H54 (cell line): ENCODE measurements at regions not wholly inside any gene's neighbourhood (a gene's known extent, or its start where the extent isn't known, plus 50 kb on each side); places are given as distances from the start of the nearest gene placed in this dataset.
"Not testable (repeated sequence)": the region's sequence is repeated elsewhere in the genome, so short reads cannot be mapped to it uniquely, and the experiment has no call there.

Experiments
- DNase-seq: peaks from one replicate; pipeline ENCODE4 v3.0.0; 2011; ENCODE audit warnings: low spot score, mixed read lengths; ENCODE audit not compliant: insufficient read length
- FAIRE-seq: peaks from 3 replicates; lab custom pipeline; 2011; peaks lifted over from hg19 to GRCh38; lab: Jason Lieb, UNC
- POLR2A ChIP-seq: IDR thresholded peaks from 2 replicates; pipeline ENCODE4 v1.6.1; 2011; ENCODE audit warnings: low read depth, mild to moderate bottlenecking, low read length

DNA sequence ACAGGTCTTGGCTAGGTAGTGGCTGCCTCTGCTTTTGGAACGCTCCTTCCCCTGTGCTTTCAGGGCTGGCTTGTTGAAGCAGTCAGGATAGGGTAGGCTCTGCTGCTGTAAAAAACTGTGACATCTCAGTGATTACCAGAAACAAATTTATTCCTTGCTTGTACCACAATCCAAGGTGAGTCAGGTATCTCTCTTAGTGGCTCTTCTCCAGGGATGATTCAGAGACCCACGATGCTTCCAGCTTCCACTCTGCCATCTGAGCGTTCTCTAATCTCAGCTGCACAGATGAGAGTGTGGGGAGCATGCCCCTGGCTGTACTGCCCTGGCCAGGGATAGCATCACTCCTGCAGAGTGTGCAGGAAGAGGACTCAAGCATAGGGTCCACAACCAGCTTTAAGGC lies 174.9 kb downstream of the VAPA start:
- DNase-seq (no peak), FAIRE-seq (no peak)
- no peak for TF ChIP-seq POLR2A

DNA sequence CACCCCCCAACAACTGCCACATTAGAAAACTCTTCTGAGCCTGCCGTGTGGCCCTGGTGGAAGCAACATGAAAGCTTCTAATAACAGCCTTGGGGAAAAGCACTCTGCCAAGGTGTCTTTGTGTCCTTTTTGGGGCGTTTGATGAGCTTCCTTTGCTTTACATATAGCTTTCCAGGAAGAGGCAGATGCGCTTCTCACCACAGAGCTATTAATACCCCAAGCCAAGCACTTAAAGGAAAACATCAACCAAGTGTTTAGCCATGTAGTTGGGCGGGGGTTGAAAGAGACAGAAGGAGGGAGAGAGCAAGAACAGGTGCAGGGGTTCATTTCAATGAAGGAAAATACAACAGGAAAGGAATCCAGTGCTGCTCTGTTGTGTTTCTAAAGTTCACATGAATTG lies 176.1 kb downstream of the VAPA start:
- FAIRE-seq: no peak
- no peak for TF ChIP-seq POLR2A
- no peak for DNase-seq

DNA sequence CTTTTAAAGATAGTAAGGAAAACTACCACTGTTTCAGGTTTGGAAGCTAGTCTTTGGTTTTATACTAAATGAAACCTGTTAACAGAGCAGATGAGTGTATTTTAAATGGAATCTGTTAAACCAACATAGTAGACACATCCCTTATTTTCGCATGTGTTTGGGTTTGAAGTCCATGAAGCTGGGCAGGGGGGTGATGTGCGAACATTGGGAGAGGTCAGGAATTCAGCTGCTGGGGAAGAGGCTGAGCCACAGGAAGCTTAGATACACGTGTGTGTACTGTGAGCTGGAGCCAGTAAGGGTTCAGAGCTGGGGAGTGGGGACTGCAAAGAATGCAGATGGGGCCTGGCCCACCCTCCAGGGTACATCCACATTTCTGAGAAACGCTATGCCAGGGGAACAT lies 176.9 kb downstream of the VAPA start:
- no peak for FAIRE-seq
- DNase-seq: no peak
- no peak for TF ChIP-seq POLR2A

DNA sequence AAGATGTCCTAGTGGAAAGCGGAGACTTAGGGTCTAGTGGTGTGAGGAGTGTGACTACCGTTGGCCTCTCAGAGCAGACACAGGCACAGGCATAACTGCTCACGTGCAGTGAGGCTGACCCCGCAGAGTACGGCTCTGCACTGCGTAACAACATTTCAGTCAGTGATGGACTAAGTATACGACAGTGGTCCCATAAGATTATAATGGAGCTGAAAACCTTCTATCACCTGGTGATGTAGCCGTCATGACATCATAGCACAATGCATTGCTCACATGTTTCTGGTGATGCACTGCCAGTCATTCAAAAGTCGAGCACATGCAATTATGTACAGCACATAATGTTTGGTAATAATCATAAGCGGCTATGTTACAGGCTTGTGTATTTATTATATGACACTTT lies 179.6 kb downstream of the VAPA start:
- no peak for TF ChIP-seq POLR2A
- FAIRE-seq (no peak), DNase-seq (no peak)

DNA sequence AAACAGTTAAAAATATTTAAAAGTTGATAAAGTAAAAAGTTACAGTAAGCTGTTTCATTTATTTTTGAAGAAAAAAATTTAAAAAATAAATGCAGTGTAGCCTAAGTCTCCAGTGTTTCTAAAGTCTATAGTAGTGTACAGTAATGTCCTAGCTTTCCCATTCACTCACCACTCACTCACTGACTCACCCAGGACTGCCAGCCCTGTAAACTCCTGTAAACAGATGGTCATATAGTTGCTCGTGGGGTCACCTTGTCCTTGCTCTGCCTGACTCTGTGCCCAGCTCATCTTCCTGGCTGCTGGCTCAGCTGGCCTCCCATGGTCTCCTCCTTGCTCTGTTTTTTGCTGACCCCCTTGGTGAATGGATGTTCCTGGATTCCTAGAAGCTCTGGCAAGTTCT lies 180.3 kb downstream of the VAPA start:
- DNase-seq (no peak), FAIRE-seq (no peak)
- TF ChIP-seq POLR2A: no peak

DNA sequence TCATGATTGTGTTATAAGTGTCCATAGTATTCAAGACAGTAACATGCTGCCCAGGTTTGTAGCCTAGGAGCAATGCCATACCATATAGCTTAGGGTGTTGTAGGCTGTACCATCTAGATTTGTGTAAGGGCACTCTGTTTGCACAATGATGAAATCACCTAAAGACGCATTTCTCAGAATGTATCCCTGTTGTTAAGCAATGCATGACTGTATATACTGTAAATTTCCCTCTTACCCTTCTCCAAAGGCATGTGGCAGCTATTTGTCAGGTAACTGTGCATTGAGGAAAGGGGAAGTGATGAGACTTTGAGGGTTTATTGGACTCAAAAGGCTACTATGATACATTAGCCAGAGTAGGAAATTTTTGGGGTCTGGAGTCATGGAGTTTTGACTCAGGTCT lies 180.8 kb downstream of the VAPA start:
- DNase-seq: no peak
- FAIRE-seq: no peak
- no peak for TF ChIP-seq POLR2A

DNA sequence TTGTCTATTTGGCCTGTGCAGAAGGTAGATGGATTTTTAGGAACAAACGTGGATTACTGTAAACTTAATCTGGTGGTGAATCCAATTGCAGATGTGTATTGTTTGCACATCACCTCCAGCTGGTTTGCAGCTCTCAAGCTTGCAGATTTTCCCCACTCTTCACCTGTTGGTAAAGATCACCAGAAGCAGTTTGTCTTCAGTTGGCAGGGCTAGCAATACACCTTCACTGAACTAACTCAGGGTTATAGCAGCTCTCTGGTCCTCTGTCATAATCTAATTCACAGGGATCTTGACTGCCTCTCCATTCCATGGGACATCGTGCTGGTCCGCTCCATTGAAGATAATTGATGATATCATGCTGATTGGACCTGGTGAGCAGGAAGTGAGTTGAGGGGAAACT lies 181.5 kb downstream of the VAPA start:
- TF ChIP-seq POLR2A: no peak
- DNase-seq: no peak
- FAIRE-seq: no peak

DNA sequence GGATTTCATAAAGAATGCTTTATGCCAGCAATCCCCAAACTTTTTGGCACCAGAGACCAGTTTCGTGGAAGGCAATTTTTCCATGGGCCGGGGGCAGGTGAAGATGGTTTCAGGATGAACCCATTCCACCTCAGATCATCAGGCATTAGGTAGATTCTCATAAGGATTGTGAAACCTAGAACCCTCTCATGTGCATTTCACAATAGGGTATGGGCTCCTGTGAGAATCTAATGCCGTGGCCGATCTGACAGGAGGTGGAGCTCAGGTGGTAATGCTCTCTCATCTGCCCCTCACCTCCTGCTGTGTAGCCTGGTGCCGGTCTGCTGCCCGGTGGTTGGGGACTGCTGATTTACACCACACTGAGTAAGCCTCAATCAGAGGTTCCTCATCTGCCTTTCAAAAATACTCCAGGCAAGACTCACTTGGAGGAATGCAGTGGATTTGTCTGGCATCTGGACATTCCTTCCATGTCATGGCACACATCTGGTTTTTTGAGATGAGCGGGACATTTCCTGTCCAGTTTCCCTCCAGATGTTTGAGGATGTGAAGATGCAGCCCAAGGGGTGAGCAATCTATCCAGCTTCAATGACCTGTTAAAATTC lies 185.8 kb downstream of the VAPA start:
- TF ChIP-seq POLR2A: no peak
- FAIRE-seq (no peak), DNase-seq (no peak)

DNA sequence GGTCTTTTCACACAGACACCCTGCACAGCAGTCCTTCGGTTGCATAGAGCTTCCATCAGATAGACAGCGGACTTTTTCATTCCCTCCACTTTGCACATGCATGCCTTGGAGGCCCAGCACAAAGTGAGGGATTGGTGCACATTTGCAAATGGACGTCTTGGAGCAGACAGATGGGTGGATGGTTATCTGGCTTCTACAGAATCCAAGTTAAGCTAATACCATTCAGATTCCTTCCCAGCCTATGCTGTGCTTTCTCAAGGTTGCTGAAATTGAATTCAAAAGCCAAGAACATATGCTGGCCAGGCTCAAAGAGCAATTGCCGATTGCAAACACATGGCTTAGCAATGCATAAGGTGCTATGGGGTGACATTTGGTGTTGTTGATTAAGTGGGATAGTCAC lies 186.4 kb downstream of the VAPA start:
- TF ChIP-seq POLR2A: no peak
- FAIRE-seq (no peak), DNase-seq (no peak)

DNA sequence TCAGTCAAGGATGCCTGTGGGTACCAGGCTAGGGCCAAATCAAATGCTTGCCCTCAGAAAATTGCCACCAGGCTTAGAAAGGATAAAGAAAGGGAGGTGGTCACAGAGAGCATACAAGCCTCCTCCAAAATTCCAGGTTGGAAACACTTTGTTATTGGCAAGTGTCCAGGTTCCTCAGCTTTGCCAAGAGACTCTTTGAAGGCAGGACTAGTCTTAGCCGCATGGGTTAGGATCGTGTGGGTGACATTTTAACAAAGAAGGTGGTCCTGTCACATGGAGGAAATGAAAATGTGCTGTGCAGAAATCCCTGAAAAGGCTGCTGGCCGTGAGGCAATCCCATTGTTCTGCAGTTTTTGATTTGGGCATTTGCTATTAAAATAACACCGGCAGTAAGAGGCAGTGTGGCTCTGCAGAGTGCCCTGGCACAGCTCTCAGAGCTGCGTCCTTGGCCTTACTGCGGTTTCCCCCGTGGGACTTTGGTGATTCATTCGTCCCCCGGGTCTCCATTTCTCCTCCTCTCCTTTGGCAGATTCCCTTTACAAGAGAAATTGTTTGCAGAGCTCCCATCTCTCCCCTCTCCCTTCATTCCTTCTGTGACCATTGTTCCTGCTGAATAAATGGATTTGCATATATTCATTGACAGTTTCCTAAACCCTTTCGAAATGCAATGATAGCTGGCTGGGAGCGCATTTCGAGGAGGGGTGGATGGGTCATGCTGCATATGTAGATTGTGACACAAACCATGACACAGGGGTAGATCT lies 187.3 kb downstream of the VAPA start:
- no peak for FAIRE-seq
- no peak for TF ChIP-seq POLR2A

DNA sequence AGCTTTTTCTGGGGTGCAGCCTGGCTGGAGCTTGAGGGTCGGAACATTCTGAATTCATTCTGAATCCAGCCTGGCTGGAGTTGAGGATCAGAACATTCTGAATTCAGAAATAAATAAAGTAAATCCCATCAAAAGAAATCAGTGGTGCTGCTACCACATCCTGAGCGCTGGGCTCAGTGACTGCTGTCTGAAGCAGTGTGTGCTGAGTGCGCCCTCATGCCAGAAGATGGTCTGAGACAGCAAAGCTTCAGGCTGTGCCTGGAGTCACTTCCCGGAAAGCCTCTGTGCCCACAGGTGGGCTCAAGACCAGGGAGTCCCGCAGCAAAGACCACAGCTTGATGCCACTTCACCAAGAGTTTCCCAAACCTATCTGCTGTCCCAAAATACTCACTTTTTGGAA lies 187.9 kb downstream of the VAPA start:
- no peak for TF ChIP-seq POLR2A
- DNase-seq (no peak), FAIRE-seq (no peak)

More for the DNA sequence above, 187.3 kb downstream of the VAPA start:
- no peak for DNase-seq

DNA sequence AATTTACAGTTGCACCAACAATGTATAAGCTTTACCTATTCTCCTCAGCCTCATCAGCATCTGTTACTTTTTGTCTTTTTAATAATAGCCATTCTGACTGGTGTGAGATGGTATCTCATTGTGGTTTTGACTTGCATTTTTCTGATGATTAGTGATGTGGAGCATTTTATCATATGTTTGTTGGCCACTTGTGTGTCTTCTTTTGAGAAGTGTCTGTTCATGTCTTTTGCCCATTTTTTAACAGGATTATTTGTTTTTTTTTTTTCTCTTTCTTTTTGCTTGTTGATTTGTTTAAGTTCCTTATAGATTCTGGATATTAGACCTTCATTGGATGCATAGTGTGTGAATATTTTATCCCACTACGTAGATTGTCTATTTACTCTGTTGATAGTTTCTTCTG lies 191.3 kb downstream of the VAPA start:
- not testable (repeated sequence) for FAIRE-seq

DNA sequence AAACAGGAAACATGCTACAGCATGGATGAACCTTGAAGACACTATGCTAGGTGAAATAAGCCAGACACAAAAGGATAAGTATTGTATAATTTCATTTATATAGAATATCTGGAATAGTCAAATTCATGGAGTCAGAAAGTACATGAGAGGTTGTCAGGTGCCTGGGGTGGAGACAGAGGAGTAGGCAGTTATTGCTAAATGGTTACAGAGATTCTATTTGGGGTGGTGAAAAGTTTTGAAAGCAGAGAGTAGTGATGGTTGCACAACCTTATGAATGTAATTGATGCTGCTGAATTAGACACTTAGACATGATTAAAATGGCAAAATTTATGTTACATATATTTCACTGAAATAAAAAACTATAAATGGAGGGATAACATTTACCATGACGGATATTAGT lies 197.4 kb downstream of the VAPA start:
- no peak for TF ChIP-seq POLR2A
- DNase-seq: no peak
- FAIRE-seq: no peak

More for the DNA sequence above, 191.3 kb downstream of the VAPA start:
- not testable (repeated sequence) for DNase-seq

DNA sequence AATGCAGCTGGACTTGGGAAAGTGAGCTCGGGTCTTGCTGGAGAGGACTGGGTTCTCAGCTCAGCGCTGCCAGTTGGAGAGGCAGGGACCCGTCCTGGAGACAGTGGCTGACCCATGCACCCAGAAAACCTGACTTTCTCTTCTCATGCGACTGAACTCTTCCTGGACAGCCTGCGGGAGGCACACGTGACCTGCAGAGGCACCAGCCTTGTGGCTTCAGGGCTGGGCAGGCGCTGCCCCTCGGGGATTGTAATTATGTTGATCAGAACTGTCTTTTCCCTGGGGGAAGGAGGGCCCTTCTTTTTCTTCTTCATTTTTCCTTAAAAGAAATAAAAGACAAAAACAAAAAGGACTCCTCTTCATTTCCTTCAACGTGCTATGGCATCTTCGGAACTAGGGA lies 198.1 kb downstream of the VAPA start:
- DNase-seq: no peak

More for the DNA sequence above, 198.1 kb downstream of the VAPA start:
- TF ChIP-seq POLR2A: no peak
- FAIRE-seq: no peak
